Peyer's patch (tissue), 4 donors: ENCODE measurements at regions not wholly inside any gene's neighbourhood (a gene's known extent, or its start where the extent isn't known, plus 50 kb on each side); places are given as distances from the start of the nearest gene placed in this dataset.

Experiments used
- CTCF ChIP-seq, 6 experiments: fragments of 450-650 bp in 4 of 6; fragments of 200-600 bp in 2 of 6; sonication (generic) in 1 of 6; IDR thresholded peaks; one replicate each; pipeline ENCODE4 v1.5.1; 2017 to 2019; ENCODE audit warnings: antibody characterized with exemption in 6 of 6, mild to moderate bottlenecking in 3 of 6, moderate library complexity in 1 of 6
- POLR2A ChIP-seq, 2 donors: fragments of 450-650 bp; IDR thresholded peaks; one replicate each; pipeline ENCODE4 v1.5.1; 2017; ENCODE audit warnings: antibody characterized with exemption in 2 of 2, mild to moderate bottlenecking in 2 of 2, moderate library complexity in 2 of 2

GRCh38 chr3:25027650-25028049, 400.4 kb upstream of the RARB start:
- TF ChIP-seq CTCF (IDR thresholded peaks at IDR 0.05) (no peak), POLR2A (IDR thresholded peaks at IDR 0.05) (no peak)
